Gastroesophageal sphincter (tissue), 3 donors: ENCODE measurements at regions not wholly inside any gene's neighbourhood (a gene's known extent, or its start where the extent isn't known, plus 50 kb on each side); places are given as distances from the start of the nearest gene placed in this dataset.

Source experiments
- CTCF ChIP-seq, 4 experiments: fragments of 200-600 bp in 2 of 4; fragments of 450-650 bp in 2 of 4; sonication (generic) in 1 of 4; IDR thresholded peaks; one replicate each; pipeline ENCODE4 v1.5.1; 2017 to 2019; ENCODE audit warnings: antibody characterized with exemption in 4 of 4, mild to moderate bottlenecking in 2 of 4, moderate library complexity in 2 of 4
- EP300 ChIP-seq: sonication (generic); formaldehyde crosslinking; IDR thresholded peaks from one replicate; pipeline ENCODE4 v1.6.1; 2017; ENCODE audit warnings: antibody characterized with exemption, mild to moderate bottlenecking
- POLR2A ChIP-seq, 2 donors: fragments of 450-650 bp; IDR thresholded peaks; one replicate each; pipeline ENCODE4 v1.6.1; 2017; ENCODE audit warnings: antibody characterized with exemption in 2 of 2, mild to moderate bottlenecking in 2 of 2, moderate library complexity in 1 of 2
- POLR2AphosphoS5 ChIP-seq: sonication (generic); formaldehyde crosslinking; IDR thresholded peaks from one replicate; pipeline ENCODE4 v1.6.1; 2017; ENCODE audit warnings: antibody characterized with exemption

GRCh38 chr20:6395695-6396094 lies 272.9 kb upstream of the FERMT1 start:
- TF ChIP-seq CTCF (IDR thresholded peaks at IDR 0.05) (no peak), POLR2A (IDR thresholded peaks at IDR 0.05) (no peak), POLR2AphosphoS5 (no peak), EP300 (no peak)
